HG02870 (cell line): ENCODE measurements at regions not wholly inside any gene's neighbourhood (a gene's known extent, or its start where the extent isn't known, plus 50 kb on each side); places are given as distances from the start of the nearest gene placed in this dataset.
"Not testable (repeated sequence)": the region's sequence is repeated elsewhere in the genome, so short reads cannot be mapped to it uniquely, and the experiment has no call there.

ENCODE experiments used
- ATAC-seq: cut with Tn5 transposase; IDR thresholded peaks from one replicate; pipeline ENCODE4 v1.9.1; 2021; ENCODE audit warnings: mild to moderate bottlenecking, moderate library complexity; ENCODE audit not compliant: unreplicated experiment

DNA sequence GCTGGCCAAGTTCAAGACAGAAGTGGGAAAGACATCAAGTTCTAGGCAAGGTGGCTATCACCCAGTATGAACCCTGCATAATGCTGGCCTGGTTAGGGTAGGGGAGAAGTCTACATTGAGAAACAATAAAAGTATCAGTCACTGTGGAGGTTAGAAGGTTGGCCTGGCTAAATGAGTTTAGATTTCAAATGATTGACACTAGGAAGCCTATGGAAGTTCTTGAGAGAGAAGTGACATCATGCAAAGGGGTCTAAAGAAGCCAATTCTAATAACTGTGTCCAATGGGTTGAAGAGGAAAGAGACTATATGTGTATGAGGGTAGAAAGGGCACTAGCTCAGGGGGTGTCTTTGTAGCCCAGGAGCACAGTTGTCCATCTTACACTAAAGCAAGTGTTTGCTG, 98.5 kb upstream of the MBIP start:
- no peak for ATAC-seq

DNA sequence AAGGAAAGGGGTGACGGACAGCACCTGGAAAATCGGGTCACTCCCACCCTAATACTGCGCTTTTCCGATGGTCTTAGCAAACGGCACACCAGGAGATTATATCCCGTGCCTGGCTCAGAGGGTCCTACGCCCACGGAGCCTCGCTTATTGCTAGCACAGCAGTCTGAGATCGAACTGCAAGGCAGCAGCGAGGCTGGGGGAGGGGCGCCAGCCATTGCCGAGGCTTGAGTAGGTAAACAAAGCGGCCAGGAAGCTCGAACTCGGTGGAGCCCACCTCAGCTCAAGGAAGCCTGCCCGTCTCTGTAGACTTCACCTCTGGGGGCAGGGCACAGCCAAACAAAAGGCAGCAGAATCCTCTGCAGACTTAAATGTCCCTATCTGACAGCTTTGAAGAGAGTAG, 91.5 kb upstream of the MBIP start:
- ATAC-seq = not testable (repeated sequence)

DNA sequence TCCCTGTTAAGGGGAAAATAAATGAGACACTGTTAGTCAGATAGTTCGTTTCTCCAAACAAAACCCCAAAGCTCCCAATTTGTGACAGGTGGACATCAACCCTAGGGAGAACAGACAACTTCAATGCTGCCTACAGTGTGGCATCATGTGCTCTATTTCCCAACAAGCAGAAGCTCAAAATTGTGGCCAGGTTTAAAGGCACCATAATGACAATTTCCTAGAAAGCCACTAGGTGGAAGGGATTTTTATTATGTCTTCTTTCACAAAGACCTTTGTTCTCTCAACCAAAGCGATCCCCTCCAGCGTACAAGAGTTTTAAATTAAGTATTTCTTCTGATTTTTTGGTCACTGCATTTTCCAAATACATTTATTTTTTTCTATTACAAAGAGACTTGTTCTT, 88.0 kb upstream of the MBIP start:
- no peak for ATAC-seq

DNA sequence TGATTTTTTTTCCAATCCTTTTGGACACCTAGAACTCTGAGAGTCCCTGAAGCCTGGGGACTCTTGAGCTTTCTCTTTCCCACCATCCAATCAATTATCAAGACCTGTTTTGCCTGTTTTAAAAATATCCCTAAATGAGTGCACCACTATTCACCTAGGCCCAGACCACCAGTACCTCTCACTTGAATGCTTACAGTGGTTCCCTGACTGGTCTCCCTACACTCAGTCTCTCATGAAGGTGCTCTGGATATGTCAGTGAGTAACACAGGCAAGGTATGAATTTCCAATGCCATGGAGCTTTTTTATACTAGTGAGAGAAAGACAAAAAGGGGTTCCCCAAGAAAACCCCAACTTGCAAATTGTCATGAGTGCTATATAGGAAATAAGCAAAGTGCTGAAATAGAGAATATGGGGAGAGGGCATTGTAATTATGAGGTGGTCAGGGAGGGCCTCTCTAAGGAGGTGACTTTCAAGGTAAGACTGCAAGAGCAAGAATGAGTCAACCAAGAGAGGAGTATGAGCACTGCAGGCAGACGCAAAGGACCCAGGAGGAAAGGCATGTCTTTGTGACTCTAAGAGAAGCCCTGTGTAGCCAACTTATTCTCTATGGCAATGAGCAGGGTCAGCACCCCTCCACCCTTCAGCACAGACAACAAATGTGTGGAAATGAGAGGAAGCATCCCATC, 85.3 kb upstream of the MBIP start:
- no peak for ATAC-seq

DNA sequence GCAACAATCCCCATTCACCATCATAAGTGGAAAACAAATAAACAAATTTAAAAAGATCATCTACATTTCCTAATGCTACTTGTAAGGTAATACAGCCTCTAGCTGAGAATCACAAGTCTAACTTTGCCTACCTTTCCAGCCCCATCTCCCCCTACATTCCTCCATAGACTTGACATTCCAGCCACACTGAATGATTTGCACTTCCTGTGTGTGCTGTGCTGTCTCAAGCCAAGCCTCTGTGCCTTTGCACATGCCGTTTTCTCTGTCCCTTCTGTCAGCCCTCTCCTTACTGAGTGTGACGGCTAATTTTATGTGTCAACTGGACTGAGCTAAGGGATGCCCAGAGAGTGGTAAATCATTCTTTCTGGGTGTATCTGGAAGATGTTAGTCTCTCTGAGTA, 82.4 kb upstream of the MBIP start:
- ATAC-seq = no peak

DNA sequence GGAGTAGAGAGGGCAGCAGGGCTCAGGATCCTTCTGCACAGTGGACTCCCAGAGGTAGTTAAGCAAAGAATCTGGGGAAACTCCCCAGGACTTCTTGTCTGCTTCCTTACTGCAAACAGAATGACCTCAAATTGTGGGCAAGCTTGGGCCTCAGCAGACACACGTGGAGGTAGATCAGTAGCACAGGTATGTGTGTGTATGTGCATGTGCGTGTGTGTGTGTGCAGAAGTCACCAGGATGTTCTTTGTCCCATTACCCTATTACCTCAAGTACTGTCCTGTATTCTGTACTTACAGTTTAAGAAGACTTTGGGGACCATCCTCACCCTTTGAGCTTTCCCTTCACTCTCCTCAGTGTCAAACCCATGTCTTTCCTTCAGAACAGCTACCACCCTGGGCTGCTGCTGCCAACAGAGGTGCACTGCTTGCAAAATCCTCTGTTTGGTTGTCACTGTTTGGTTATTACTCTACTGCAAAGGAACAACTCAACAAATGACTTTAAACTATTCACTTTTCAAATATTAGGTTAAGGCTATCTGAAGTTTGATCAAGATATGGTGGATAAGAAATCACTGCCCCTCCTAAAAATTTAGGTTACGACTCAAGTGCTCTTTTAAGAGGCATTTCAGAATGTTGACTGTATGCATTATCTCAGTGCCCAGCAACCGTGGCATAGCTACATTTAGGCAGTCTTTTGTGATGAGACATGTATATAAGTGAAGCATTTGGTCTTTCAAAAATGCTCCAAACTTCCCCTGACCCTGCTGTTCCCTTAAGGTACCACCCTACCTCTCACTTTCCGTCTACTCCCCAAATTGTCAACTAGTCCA, 78.2 kb upstream of the MBIP start:
- no peak for ATAC-seq

DNA sequence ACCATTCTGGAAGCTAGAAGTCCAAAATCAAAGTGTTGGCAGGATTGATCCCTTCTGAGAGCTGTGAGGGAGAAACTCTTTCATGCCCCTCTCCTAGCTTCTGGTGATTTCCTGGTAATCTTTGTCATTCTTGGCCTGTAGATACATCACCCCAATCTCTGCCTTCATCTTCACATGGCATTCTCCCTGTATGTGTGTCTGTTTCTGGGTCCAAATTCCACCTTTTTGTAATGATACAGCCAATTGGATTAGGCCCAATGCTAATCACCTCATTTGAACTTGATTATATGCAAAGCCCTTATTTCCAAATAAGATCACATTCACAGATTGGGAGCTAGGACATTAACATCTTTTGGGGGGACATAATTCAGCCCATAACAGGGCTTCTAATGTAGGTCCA, 76.9 kb upstream of the MBIP start:
- ATAC-seq = no peak

DNA sequence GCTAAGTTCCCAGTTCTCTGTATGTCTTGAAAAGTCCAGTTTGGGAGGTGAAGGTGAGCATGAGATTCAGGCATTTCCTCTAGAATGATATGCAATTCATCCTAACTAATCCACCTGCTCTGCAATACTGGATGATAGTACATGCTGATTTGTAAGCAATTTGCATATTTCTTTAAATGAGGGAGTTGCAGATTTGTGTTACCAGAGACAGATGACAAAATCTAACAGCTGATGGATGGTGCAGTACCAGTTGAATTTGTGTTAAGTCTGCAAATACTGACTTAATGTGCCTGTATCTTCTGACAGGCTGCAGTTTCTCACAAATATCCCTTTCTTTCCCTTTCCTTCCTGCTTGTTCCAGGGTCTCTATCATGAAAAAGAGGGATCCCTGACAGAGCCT, 76.4 kb upstream of the MBIP start:
- no peak for ATAC-seq

DNA sequence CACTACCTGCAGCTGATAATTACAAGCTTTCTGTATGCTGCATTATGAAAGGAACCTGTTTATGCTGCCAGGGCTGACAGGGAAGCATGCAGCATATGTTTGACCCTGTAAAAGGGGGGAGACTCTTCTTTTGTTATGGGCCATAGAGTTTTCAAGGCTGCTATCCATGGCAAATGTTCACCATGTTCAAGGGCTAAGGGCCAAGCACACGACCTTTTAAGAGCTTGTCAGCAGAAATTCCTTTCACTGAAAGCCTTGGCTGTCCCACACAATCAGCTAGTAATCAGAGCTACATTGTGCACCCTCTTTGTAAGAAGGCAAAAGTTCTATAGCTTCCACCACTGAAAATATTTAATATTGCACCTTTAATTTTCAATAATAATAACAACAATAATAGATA, 74.2 kb upstream of the MBIP start:
- no peak for ATAC-seq

DNA sequence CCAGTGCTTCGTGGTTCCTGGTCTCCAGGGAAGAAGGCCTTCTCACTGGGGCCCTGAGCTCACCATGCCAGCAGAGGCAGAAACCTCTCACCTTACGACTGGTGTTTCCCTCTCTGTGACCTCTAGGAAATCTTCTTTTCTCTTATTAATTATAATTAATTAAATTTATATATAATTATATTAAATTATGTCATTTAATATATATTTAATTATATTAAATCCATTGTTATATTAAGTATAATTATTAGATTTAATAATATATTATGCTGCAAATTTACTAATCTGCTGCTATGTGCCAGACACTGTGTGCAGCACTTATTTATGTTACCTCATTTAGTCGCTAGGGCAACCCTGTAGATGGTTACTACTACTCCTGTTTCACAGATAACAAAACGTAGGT, 70.3 kb upstream of the MBIP start:
- no peak for ATAC-seq

DNA sequence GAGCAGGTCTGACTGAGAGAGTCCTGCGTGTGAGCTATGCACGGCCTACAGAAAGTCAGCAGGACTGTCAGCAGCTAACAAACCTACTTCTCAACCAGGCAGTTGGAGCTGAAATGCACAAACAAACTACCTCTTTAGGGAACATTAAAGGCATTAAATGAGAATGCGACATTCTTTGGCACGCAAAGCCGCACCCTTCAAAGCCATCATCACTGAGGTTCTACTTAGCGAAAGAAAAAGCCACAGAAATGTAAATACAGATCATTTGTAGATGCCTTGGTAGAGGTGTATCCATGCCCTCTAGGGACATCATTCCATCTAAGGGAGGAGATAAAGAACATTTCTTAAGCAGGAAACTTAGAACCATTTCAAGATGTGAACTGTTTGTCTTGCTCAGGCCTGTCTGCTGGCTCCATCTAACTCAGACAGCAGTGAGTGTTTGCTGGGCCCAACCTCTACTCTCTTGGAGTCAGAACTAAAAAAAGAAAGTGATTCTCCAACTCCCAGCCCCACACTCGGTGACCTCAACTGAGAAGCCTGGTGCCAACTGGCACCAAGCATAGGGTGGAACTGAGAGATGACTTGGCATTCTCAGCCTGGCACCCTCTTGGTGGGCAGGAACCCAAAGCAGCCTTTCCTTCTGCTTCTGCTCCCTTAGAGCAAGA, 63.5 kb upstream of the MBIP start:
- no peak for ATAC-seq

DNA sequence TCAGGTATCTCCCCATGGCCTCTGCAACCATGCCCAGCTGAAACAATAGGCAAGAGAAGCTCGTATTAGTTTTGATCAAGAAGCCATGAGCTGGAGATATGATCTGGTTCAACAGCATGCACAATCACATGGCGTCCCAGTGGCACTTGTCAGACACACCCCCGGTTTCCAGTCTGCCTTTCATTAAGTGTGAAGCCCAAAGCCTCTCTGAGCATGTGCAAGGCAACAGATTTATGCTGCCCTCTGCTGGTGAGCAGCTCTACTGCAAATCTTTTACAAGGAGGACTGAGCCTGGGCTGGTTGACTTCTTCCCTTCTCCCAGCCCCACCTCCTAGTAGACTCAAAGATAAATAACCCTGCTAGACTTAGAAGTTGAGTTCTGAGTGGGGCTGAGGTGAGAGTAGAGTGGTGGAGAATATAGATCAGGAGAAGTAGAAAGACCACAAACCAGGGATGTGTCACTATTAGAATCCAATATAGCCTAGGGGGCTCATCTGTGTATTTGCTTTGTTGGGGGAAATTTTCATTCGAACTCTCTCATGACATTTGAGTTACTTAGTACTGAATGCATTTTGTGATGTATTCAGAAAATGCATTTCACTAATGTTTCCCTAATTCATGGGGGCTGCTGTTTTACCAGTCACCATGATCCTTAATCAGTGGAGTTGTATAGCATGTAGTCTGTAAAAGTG, 53.7 kb upstream of the MBIP start:
- peak; percentile 91 for ATAC-seq
